ENCODE measurements at regions not wholly inside any gene's neighbourhood (a gene's known extent, or its start where the extent isn't known, plus 50 kb on each side); places are given as distances from the start of the nearest gene placed in this dataset.

DNA sequence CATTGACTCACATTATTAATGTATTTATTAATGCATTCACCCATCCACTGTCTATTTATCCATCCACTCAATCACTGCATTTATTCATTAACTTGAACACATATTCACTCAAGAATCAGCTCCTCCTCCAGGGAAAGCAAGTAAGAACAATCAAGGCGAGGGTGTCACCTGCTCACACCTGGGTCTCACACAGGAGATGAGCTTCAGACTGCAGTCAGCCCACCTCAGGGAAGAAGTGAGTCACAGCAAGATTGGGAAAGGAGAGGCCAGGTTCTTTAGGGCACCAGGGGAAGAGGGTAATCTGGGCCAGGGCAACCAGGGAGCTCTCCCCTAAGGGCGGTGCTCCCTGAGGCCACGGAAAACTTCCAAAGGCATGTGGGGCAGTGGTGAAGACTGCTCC lies 367.3 kb downstream of the BCL11B start:
- H3K27me3 ChIP-seq (ENCODE audit: insufficient read depth, low read depth, low read length), result no peaks in the 10 kb centered on the region
- no peak overlapping the region for H3K4me2 ChIP-seq (ENCODE audit: low read length)
- H3K79me2 ChIP-seq (replicated peaks; ENCODE audit: insufficient read depth, low read length), result no peaks in the 10 kb centered on the region
- no peaks in the 10 kb centered on the region for H3K9me3 ChIP-seq (ENCODE audit: low read length)
- no peak overlapping the region for H3K9ac ChIP-seq (ENCODE audit: low read length)
- H2AFZ ChIP-seq (ENCODE audit: low read depth, low read length), result no peak overlapping the region
- no peak overlapping the region for H3K27ac ChIP-seq (ENCODE audit: low read length)
- TF ChIP-seq EP300 (conservative IDR thresholded peaks at IDR 0.05; ENCODE audit: poor library complexity, severe bottlenecking), result no peak
- TF ChIP-seq SMC3 (conservative IDR thresholded peaks at IDR 0.05; ENCODE audit: poor library complexity), result no peak
- TF ChIP-seq TAF1 (IDR thresholded peaks at IDR 0.05; ENCODE audit: low read depth), result no peak
- no peaks in the 10 kb centered on the region for H3K9me2 ChIP-seq (ENCODE audit: insufficient read depth, low read length)
- no peak overlapping the region for H3K4me3 ChIP-seq (ENCODE audit: low read length)
- H3K36me3 ChIP-seq (ENCODE audit: insufficient read depth, low read length), result no peaks in the 10 kb centered on the region
- H4K20me1 ChIP-seq (ENCODE audit: insufficient read depth), result no peaks in the 10 kb centered on the region
- H3F3A ChIP-seq (ENCODE audit: insufficient read depth, low read length, poor library complexity, severe bottlenecking), result no peaks in the 10 kb centered on the region

DNA sequence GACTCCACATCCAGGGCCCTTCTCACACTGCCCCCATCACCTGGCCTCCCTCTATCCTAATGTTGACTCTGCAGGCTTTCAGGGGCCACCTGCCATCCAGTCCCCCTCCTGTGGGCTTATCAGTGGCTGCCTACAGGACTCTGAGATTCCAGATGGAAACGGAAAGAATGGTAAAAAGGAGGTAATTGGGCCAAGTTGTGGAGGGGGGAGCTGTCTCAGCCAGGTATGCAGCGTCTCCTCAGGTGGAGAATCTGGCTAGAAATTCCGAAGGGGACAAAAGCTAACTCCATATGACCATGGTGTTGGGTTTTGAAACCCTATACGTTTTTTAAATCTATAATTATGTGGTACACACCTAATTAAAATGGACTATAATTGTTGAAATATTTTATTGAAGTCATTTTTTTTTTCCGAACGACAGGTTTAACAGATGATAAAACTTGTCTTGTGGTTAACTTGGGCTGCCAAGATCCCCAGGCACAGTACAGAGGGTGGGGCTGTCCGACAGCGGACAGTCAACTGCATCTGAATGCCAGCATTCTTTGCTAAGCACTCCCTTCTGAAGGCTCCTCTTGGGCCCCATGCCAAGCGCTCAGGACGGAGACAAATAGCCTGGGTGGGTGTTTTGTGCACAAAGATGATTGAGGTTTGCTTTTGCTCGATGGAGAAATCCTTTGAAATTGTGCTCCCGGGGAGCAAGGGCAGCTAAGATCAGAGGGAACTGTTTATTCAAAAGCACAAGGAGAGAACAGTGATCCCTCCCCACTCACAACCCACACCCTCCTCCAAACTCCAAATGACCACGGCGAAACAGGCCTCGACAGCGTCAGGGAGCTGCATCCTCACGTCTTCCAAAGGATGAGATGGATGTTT lies 365.6 kb downstream of the BCL11B start:
- no peak for TF ChIP-seq MXI1 (conservative IDR thresholded peaks at IDR 0.05; ENCODE audit: poor library complexity, severe bottlenecking)
- TF ChIP-seq SMC3 (conservative IDR thresholded peaks at IDR 0.05; ENCODE audit: poor library complexity), result no peak
- TF ChIP-seq TAF1 (IDR thresholded peaks at IDR 0.05; ENCODE audit: low read depth), result no peak
- no peak for TF ChIP-seq RAD21 (conservative IDR thresholded peaks at IDR 0.05)
- TF ChIP-seq EZH2 (IDR thresholded peaks at IDR 0.05; ENCODE audit: borderline replicate concordance, insufficient read depth, low read length, poor library complexity, severe bottlenecking), result no peak
- TF ChIP-seq, protein P1, sequence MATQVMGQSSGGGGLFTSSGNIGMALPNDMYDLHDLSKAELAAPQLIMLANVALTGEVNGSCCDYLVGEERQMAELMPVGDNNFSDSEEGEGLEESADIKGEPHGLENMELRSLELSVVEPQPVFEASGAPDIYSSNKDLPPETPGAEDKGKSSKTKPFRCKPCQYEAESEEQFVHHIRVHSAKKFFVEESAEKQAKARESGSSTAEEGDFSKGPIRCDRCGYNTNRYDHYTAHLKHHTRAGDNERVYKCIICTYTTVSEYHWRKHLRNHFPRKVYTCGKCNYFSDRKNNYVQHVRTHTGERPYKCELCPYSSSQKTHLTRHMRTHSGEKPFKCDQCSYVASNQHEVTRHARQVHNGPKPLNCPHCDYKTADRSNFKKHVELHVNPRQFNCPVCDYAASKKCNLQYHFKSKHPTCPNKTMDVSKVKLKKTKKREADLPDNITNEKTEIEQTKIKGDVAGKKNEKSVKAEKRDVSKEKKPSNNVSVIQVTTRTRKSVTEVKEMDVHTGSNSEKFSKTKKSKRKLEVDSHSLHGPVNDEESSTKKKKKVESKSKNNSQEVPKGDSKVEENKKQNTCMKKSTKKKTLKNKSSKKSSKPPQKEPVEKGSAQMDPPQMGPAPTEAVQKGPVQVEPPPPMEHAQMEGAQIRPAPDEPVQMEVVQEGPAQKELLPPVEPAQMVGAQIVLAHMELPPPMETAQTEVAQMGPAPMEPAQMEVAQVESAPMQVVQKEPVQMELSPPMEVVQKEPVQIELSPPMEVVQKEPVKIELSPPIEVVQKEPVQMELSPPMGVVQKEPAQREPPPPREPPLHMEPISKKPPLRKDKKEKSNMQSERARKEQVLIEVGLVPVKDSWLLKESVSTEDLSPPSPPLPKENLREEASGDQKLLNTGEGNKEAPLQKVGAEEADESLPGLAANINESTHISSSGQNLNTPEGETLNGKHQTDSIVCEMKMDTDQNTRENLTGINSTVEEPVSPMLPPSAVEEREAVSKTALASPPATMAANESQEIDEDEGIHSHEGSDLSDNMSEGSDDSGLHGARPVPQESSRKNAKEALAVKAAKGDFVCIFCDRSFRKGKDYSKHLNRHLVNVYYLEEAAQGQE (IDR thresholded peaks at IDR 0.05; ENCODE audit: borderline replicate concordance), result no peak
- Histone ChIP-seq H3K9ac (ENCODE audit: low read length) (no peak overlapping the region), H3K4me3 (ENCODE audit: low read length) (no peak overlapping the region), H3K27ac (ENCODE audit: low read length) (no peak overlapping the region), H4K20me1 (ENCODE audit: insufficient read depth) (no peaks in the 10 kb centered on the region), H3K27me3 (ENCODE audit: insufficient read depth, low read depth, low read length) (no peaks in the 10 kb centered on the region), H3K9me2 (ENCODE audit: insufficient read depth, low read length) (no peaks in the 10 kb centered on the region), H3K9me3 (ENCODE audit: low read length) (no peaks in the 10 kb centered on the region), H3K4me2 (ENCODE audit: low read length) (no peak overlapping the region), H2AFZ (ENCODE audit: low read depth, low read length) (no peak overlapping the region), H3K79me2 (replicated peaks; ENCODE audit: insufficient read depth, low read length) (no peaks in the 10 kb centered on the region), H3F3A (ENCODE audit: insufficient read depth, low read length, poor library complexity, severe bottlenecking) (no peaks in the 10 kb centered on the region), H3K36me3 (ENCODE audit: insufficient read depth, low read length) (no peaks in the 10 kb centered on the region)

DNA sequence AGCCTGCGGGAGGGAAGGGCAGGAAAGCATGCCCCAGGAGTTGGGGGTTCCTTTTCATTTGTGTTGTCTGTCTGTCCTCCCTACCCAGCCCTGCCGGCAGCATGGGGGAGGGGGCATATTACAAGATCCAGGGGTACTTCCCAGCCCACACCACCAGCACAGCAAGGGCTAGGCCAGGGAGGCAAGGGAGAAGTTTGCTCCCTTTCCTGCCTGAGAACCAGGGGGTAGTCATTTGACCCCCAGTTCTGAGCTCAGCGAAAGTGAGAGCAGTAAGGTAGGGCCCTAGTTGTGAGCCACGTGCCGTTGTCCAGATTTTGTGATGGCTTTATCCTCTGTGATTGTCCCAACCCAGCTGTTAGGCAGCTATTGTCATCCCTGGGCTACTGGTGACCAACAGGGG lies 364.7 kb downstream of the BCL11B start:
- Histone ChIP-seq H3K9me2 (ENCODE audit: insufficient read depth, low read length) (no peaks in the 10 kb centered on the region), H2AFZ (ENCODE audit: low read depth, low read length) (no peak overlapping the region), H3K4me3 (ENCODE audit: low read length) (no peak overlapping the region), H3K9ac (ENCODE audit: low read length) (no peak overlapping the region), H3K27me3 (ENCODE audit: insufficient read depth, low read depth, low read length) (no peaks in the 10 kb centered on the region), H3K36me3 (ENCODE audit: insufficient read depth, low read length) (no peaks in the 10 kb centered on the region), H3K27ac (ENCODE audit: low read length) (no peak overlapping the region), H3K79me2 (replicated peaks; ENCODE audit: insufficient read depth, low read length) (no peaks in the 10 kb centered on the region), H4K20me1 (ENCODE audit: insufficient read depth) (no peaks in the 10 kb centered on the region), H3K9me3 (ENCODE audit: low read length) (no peaks in the 10 kb centered on the region), H3K4me2 (ENCODE audit: low read length) (no peak overlapping the region), H3F3A (ENCODE audit: insufficient read depth, low read length, poor library complexity, severe bottlenecking) (no peaks in the 10 kb centered on the region)
- TF ChIP-seq, protein P1 (IDR thresholded peaks at IDR 0.05; ENCODE audit: borderline replicate concordance), result no peak
- TF ChIP-seq POLR2AphosphoS5 (IDR thresholded peaks at IDR 0.05) (no peak), SMC3 (conservative IDR thresholded peaks at IDR 0.05; ENCODE audit: poor library complexity) (no peak), EP300 (conservative IDR thresholded peaks at IDR 0.05; ENCODE audit: poor library complexity, severe bottlenecking) (no peak), TAF1 (IDR thresholded peaks at IDR 0.05; ENCODE audit: low read depth) (no peak), EZH2 (IDR thresholded peaks at IDR 0.05; ENCODE audit: borderline replicate concordance, insufficient read depth, low read length, poor library complexity, severe bottlenecking) (no peak), RAD21 (conservative IDR thresholded peaks at IDR 0.05) (no peak)

All from neural cell (in vitro differentiated cells).